ENCODE measurements at regions not wholly inside any gene's neighbourhood (a gene's known extent, or its start where the extent isn't known, plus 50 kb on each side); places are given as distances from the start of the nearest gene placed in this dataset.

DNA sequence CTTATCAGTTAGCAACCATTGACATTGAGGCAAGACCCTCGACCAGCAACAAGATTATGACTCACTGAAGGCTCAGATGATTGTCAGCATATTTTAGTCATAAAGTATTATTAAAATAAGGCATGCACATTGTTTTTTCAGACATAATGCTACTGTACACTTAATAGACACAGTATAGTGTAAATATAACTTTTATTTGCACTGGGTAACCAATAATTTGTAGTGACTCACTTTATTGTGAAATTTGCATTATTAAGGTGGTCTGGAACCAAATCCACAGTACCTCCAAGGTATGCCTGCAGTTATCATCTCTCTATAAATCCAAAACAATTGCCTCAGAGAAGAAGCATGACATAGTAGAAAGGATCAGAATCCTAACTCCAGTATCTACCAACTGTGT is 330.1 kb upstream of the SMIM31 start (continued):
- TF ChIP-seq, protein P1, sequence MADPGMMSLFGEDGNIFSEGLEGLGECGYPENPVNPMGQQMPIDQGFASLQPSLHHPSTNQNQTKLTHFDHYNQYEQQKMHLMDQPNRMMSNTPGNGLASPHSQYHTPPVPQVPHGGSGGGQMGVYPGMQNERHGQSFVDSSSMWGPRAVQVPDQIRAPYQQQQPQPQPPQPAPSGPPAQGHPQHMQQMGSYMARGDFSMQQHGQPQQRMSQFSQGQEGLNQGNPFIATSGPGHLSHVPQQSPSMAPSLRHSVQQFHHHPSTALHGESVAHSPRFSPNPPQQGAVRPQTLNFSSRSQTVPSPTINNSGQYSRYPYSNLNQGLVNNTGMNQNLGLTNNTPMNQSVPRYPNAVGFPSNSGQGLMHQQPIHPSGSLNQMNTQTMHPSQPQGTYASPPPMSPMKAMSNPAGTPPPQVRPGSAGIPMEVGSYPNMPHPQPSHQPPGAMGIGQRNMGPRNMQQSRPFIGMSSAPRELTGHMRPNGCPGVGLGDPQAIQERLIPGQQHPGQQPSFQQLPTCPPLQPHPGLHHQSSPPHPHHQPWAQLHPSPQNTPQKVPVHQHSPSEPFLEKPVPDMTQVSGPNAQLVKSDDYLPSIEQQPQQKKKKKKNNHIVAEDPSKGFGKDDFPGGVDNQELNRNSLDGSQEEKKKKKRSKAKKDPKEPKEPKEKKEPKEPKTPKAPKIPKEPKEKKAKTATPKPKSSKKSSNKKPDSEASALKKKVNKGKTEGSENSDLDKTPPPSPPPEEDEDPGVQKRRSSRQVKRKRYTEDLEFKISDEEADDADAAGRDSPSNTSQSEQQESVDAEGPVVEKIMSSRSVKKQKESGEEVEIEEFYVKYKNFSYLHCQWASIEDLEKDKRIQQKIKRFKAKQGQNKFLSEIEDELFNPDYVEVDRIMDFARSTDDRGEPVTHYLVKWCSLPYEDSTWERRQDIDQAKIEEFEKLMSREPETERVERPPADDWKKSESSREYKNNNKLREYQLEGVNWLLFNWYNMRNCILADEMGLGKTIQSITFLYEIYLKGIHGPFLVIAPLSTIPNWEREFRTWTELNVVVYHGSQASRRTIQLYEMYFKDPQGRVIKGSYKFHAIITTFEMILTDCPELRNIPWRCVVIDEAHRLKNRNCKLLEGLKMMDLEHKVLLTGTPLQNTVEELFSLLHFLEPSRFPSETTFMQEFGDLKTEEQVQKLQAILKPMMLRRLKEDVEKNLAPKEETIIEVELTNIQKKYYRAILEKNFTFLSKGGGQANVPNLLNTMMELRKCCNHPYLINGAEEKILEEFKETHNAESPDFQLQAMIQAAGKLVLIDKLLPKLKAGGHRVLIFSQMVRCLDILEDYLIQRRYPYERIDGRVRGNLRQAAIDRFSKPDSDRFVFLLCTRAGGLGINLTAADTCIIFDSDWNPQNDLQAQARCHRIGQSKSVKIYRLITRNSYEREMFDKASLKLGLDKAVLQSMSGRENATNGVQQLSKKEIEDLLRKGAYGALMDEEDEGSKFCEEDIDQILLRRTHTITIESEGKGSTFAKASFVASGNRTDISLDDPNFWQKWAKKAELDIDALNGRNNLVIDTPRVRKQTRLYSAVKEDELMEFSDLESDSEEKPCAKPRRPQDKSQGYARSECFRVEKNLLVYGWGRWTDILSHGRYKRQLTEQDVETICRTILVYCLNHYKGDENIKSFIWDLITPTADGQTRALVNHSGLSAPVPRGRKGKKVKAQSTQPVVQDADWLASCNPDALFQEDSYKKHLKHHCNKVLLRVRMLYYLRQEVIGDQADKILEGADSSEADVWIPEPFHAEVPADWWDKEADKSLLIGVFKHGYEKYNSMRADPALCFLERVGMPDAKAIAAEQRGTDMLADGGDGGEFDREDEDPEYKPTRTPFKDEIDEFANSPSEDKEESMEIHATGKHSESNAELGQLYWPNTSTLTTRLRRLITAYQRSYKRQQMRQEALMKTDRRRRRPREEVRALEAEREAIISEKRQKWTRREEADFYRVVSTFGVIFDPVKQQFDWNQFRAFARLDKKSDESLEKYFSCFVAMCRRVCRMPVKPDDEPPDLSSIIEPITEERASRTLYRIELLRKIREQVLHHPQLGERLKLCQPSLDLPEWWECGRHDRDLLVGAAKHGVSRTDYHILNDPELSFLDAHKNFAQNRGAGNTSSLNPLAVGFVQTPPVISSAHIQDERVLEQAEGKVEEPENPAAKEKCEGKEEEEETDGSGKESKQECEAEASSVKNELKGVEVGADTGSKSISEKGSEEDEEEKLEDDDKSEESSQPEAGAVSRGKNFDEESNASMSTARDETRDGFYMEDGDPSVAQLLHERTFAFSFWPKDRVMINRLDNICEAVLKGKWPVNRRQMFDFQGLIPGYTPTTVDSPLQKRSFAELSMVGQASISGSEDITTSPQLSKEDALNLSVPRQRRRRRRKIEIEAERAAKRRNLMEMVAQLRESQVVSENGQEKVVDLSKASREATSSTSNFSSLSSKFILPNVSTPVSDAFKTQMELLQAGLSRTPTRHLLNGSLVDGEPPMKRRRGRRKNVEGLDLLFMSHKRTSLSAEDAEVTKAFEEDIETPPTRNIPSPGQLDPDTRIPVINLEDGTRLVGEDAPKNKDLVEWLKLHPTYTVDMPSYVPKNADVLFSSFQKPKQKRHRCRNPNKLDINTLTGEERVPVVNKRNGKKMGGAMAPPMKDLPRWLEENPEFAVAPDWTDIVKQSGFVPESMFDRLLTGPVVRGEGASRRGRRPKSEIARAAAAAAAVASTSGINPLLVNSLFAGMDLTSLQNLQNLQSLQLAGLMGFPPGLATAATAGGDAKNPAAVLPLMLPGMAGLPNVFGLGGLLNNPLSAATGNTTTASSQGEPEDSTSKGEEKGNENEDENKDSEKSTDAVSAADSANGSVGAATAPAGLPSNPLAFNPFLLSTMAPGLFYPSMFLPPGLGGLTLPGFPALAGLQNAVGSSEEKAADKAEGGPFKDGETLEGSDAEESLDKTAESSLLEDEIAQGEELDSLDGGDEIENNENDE (IDR thresholded peaks at IDR 0.05; ENCODE audit: insufficient replicate concordance, low read length) = no peak
- TF ChIP-seq CEBPB (IDR thresholded peaks at IDR 0.05; ENCODE audit: low read depth, low read length) (no peak), CBX8 (IDR thresholded peaks at IDR 0.05; ENCODE audit: borderline replicate concordance, low read depth, low read length) (no peak), CREB1 (IDR thresholded peaks at IDR 0.05) (no peak), NRF1 (IDR thresholded peaks at IDR 0.05; ENCODE audit: low read depth, low read length) (no peak), HDAC6 (IDR thresholded peaks at IDR 0.05; ENCODE audit: low read depth, low read length) (no peak), TAF1 (IDR thresholded peaks at IDR 0.05; ENCODE audit: low read depth, low read length) (no peak), KDM1A (IDR thresholded peaks at IDR 0.05; ENCODE audit: borderline replicate concordance, low read length) (no peak), KDM5A (IDR thresholded peaks at IDR 0.05; ENCODE audit: low read length) (no peak), CHD2 (IDR thresholded peaks at IDR 0.05; ENCODE audit: low read length) (no peak)
- TF ChIP-seq, protein P2, sequence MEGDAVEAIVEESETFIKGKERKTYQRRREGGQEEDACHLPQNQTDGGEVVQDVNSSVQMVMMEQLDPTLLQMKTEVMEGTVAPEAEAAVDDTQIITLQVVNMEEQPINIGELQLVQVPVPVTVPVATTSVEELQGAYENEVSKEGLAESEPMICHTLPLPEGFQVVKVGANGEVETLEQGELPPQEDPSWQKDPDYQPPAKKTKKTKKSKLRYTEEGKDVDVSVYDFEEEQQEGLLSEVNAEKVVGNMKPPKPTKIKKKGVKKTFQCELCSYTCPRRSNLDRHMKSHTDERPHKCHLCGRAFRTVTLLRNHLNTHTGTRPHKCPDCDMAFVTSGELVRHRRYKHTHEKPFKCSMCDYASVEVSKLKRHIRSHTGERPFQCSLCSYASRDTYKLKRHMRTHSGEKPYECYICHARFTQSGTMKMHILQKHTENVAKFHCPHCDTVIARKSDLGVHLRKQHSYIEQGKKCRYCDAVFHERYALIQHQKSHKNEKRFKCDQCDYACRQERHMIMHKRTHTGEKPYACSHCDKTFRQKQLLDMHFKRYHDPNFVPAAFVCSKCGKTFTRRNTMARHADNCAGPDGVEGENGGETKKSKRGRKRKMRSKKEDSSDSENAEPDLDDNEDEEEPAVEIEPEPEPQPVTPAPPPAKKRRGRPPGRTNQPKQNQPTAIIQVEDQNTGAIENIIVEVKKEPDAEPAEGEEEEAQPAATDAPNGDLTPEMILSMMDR (IDR thresholded peaks at IDR 0.05; ENCODE audit: control extremely low read depth in 1 of 3, insufficient read depth in 1 of 3, low read depth in 1 of 3, low read length in 3 of 3) = no peak

Measured in H1 (cell line).